ENCODE measurements at regions not wholly inside any gene's neighbourhood (a gene's known extent, or its start where the extent isn't known, plus 50 kb on each side); places are given as distances from the start of the nearest gene placed in this dataset.

GRCh38 chr13:72424059-72424458, 303.4 kb downstream of the MZT1 start:
- TF ChIP-seq CTCF (IDR thresholded peaks at IDR 0.05; ENCODE audit: borderline replicate concordance, extremely low read depth, low read length, poor library complexity, severe bottlenecking) (no peak), EZH2 (IDR thresholded peaks at IDR 0.05; ENCODE audit: borderline replicate concordance, low read depth, low read length, severe bottlenecking) (no peak)

All from DND-41 (cell line).